K562 (cell line): ENCODE measurements at regions not wholly inside any gene's neighbourhood (a gene's known extent, or its start where the extent isn't known, plus 50 kb on each side); places are given as distances from the start of the nearest gene placed in this dataset.

ENCODE experiments used
- ATAC-seq: fragments of 200-7000 bp; cut with Tn5 transposase; 3 replicates; pipeline ENCODE4 v1.9.1; 2020; ENCODE audit warnings: moderate library complexity
- BruUV-seq: library from RNA; stranded (reverse); fragments of 400-500 nt; replicated peaks from 2 replicates; lab custom pipeline; 2021; lab: Mats Ljungman, UMichigan
- CTCF ChIA-PET: fragments of 300-600 bp; formaldehyde crosslinking; extraction: SDS; loops from one replicate; lab custom pipeline; 2021; ENCODE audit warnings: low intra/inter-chr PET ratio; lab: Yijun Ruan, JAX
- POLR2A ChIA-PET: fragments of 300-600, 350-650 bp; sonication (Branson Sonifier 250); formaldehyde crosslinking; extraction: SDS; loops from one replicate; lab custom pipeline; 2021; ENCODE audit warnings: antibody characterized with exemption, inconsistent platforms; lab: Yijun Ruan, JAX
- DNase-seq, 4 experiments: peaks; one replicate each; pipeline versions ENCODE4 v3.0.0 to v3.0.0-alpha.2; 2011 to 2018; ENCODE audit warnings: low spot score in 3 of 4, mixed read lengths in 3 of 4; ENCODE audit errors: extremely low read depth in 1 of 4
- FAIRE-seq: peaks from 2 replicates; lab custom pipeline; 2011; peaks lifted over from hg19 to GRCh38; lab: Jason Lieb, UNC
- H2AFZ ChIP-seq: 2 replicates; pipeline ENCODE4 v1.6.0; 2011; ENCODE audit warnings: low read depth, low read length, control low read depth, inconsistent platforms
- H3K27ac ChIP-seq: fragments of 200-600 bp; 3 replicates; pipeline ENCODE4 v1.8.0; 2011; ENCODE audit warnings: low read depth, mild to moderate bottlenecking, control low read depth, inconsistent platforms, low read length, moderate library complexity, mixed read lengths; ENCODE audit errors: extremely low read depth
- H3K27me3 ChIP-seq, 2 experiments: fragments of 300-600 bp in 1 of 2; 2 replicates in 1 of 2; 3 replicates in 1 of 2; pipeline versions ENCODE4 v1.6.0 to v1.8.0; 2011; ENCODE audit warnings: inconsistent platforms in 2 of 2, low read length in 2 of 2, mild to moderate bottlenecking in 1 of 2, mixed read lengths in 1 of 2, moderate library complexity in 1 of 2; ENCODE audit not compliant: control insufficient read depth in 2 of 2, insufficient read depth in 2 of 2
- H3K36me3 ChIP-seq: fragments of 300-600 bp; 3 replicates; pipeline ENCODE4 v1.8.0; 2011; ENCODE audit warnings: mild to moderate bottlenecking, low read length, inconsistent platforms; ENCODE audit not compliant: control insufficient read depth, insufficient read depth
- H3K4me1 ChIP-seq, 2 experiments: fragments of 200-600 bp in 1 of 2; replicated peaks in 1 of 2; 2 replicates in 1 of 2; 3 replicates in 1 of 2; pipeline versions ENCODE4 v1.5.1 to v1.8.0; 2011; ENCODE audit warnings: inconsistent platforms in 2 of 2, low read length in 2 of 2, mild to moderate bottlenecking in 1 of 2, mixed read lengths in 1 of 2, moderate library complexity in 1 of 2; ENCODE audit not compliant: control insufficient read depth in 2 of 2, insufficient read depth in 2 of 2
- H3K4me2 ChIP-seq: 2 replicates; pipeline ENCODE4 v1.6.1; 2011; ENCODE audit warnings: low read length, control low read depth, inconsistent platforms, mixed read lengths; ENCODE audit not compliant: insufficient read depth
- H3K4me3 ChIP-seq: fragments of 200-600 bp; sonication (generic), shearing (Covaris generic); 2 replicates; pipeline ENCODE4 v1.5.1; 2016; ENCODE audit warnings: control low read depth, inconsistent platforms
- H3K79me2 ChIP-seq: fragments of 200-600 bp; 3 replicates; pipeline ENCODE4 v1.8.0; 2011; ENCODE audit warnings: low read length, inconsistent platforms; ENCODE audit not compliant: control insufficient read depth, insufficient read depth
- H3K9ac ChIP-seq, 2 experiments: 2 replicates each; pipeline versions ENCODE4 v1.6.0 to v1.6.1; 2011; ENCODE audit warnings: low read depth in 2 of 2, low read length in 2 of 2, control low read depth in 1 of 2, inconsistent platforms in 1 of 2, mild to moderate bottlenecking in 1 of 2, mixed read lengths in 1 of 2; ENCODE audit not compliant: insufficient read depth in 1 of 2
- H3K9me1 ChIP-seq: one replicate; pipeline ENCODE4 v1.6.0; 2011; ENCODE audit warnings: inconsistent platforms, mild to moderate bottlenecking, low read length, moderate library complexity; ENCODE audit not compliant: control insufficient read depth, insufficient read depth
- H3K9me3 ChIP-seq: replicated peaks from 2 replicates; pipeline ENCODE4 v1.5.1; 2011; ENCODE audit warnings: low read depth, low read length, inconsistent platforms; ENCODE audit not compliant: control insufficient read depth, insufficient read depth
- H4K20me1 ChIP-seq: replicated peaks from 2 replicates; pipeline ENCODE4 v1.6.1; 2011; ENCODE audit warnings: low read length, inconsistent platforms, mixed read lengths; ENCODE audit not compliant: control insufficient read depth, insufficient read depth
- ATF1 ChIP-seq, 2 experiments: fragments of 450-650 bp in 1 of 2; IDR thresholded peaks; 2 replicates each; pipeline ENCODE4 v1.6.1; 2016; ENCODE audit warnings: missing compliant biosample characterization in 1 of 2, missing genetic modification characterization in 1 of 2
- ATF4 ChIP-seq: fragments of 450-650 bp; formaldehyde crosslinking; IDR thresholded peaks from 2 replicates; pipeline ENCODE4 v1.4.0; 2022; ENCODE audit warnings: mild to moderate bottlenecking, moderate library complexity
- CREB3L1 ChIP-seq: fragments of 450-650 bp; IDR thresholded peaks from 2 replicates; pipeline ENCODE4 v1.6.1; 2014; ENCODE audit warnings: low read depth, mild to moderate bottlenecking, moderate library complexity, borderline replicate concordance
- FOXA3 ChIP-seq, 2 experiments: fragments of 450-650 bp in 1 of 2; sonication (generic) in 1 of 2; formaldehyde crosslinking; IDR thresholded peaks in 1 of 2; conservative IDR thresholded peaks in 1 of 2; 2 replicates each; pipeline versions ENCODE4 v1.4.0 to v1.8.0; 2020 to 2022; ENCODE audit warnings: mild to moderate bottlenecking in 2 of 2, missing genetic modification reagents in 1 of 2
- JUND ChIP-seq, 2 experiments: IDR thresholded peaks; 2 replicates in 1 of 2; 3 replicates in 1 of 2; pipeline ENCODE4 v1.6.1; 2011; ENCODE audit warnings: borderline replicate concordance in 2 of 2, low read depth in 2 of 2, low read length in 2 of 2, improper control_type of control experiment in 1 of 2, missing biosample characterization in 1 of 2, missing genetic modification characterization in 1 of 2, missing genetic modification reagents in 1 of 2
- MTA2 ChIP-seq: fragments of 450-650 bp; IDR thresholded peaks from 2 replicates; pipeline ENCODE4 v1.6.1; 2016; ENCODE audit warnings: low read depth
- RBM14 ChIP-seq: fragments of 200-400 bp; formaldehyde crosslinking; IDR thresholded peaks from 2 replicates; pipeline ENCODE4 v1.6.1; 2018; ENCODE audit warnings: low read depth, mild to moderate bottlenecking, low read length, moderate library complexity, borderline replicate concordance; ENCODE audit not compliant: insufficient read depth
- SMAD4 ChIP-seq: fragments of 250-450 bp; sonication (Bioruptor Pico); conservative IDR thresholded peaks from 2 replicates; pipeline ENCODE4 v1.8.0; 2021; ENCODE audit warnings: inconsistent platforms, mild to moderate bottlenecking, moderate library complexity
- TFE3 ChIP-seq: fragments of 450-650 bp; formaldehyde crosslinking; IDR thresholded peaks from 2 replicates; pipeline ENCODE4 v1.4.0; 2020; ENCODE audit warnings: mild to moderate bottlenecking, mixed read lengths
- TRIM24 ChIP-seq, 2 experiments: fragments of 450-650 bp; IDR thresholded peaks; 2 replicates each; pipeline ENCODE4 v1.6.1; 2016
- XRCC3 ChIP-seq: fragments of 450-650 bp; IDR thresholded peaks from 2 replicates; pipeline ENCODE4 v1.6.1; 2017; ENCODE audit warnings: mild to moderate bottlenecking, moderate library complexity
- ZBTB49 ChIP-seq: sonication (generic); formaldehyde crosslinking; IDR thresholded peaks from 2 replicates; pipeline ENCODE4 v1.8.0; 2022; ENCODE audit warnings: missing genetic modification reagents, mild to moderate bottlenecking, borderline replicate concordance
- ZSCAN32 ChIP-seq: fragments of 450-650 bp; formaldehyde crosslinking; IDR thresholded peaks from 2 replicates; pipeline ENCODE4 v1.4.0; 2020; ENCODE audit warnings: mild to moderate bottlenecking, moderate library complexity
- WGBS: fragments of 100-300 bp; shearing (Covaris generic); methylation state at CpG from one replicate; pipeline ENCODE4 v1.1.6; 2016; ENCODE audit warnings: low coverage, mixed read lengths; ENCODE audit not compliant: insufficient coverage; ENCODE audit errors: missing lambda C conversion rate; 5-methylcytosine and 5-hydroxymethylcytosine counted together
- in situ Hi-C: fragments of 300-500 bp; cut with MboI; formaldehyde crosslinking; loops from 4 replicates; pipeline ENCODE4 v1.15.0; 2018; ENCODE audit warnings: inconsistent platforms, mixed read lengths
- intact Hi-C: fragments of 100-400 bp; cut with micrococcal nuclease; formaldehyde crosslinking; loops from 2 replicates; pipeline ENCODE4 v1.14.2; 2022

- Histone ChIP-seq H3K4me2 (no peak overlapping the region; the same call in 1 of the 2 replicates), H3K27me3 (no peaks in the 10 kb centered on the region), H3K9ac (no peak overlapping the region), H3K9me1 (no peaks in the 10 kb centered on the region), H3K4me3 (no peak overlapping the region), H3K4me1 (no peaks in the 10 kb centered on the region), H3K27ac (no peak overlapping the region), H4K20me1 (no peaks in the 10 kb centered on the region), H2AFZ (no peak overlapping the region), H3K36me3 (no peaks in the 10 kb centered on the region), H3K9me3 (no peaks in the 10 kb centered on the region), H3K79me2 (no peaks in the 10 kb centered on the region)
- ChIA-PET POLR2A (interaction anchor here (1.0 to 1.4 kb wide), 2 partner anchors 10 kb away, joined by 3 to 4 read pairs; no protein-coding TSS in a partner anchor), CTCF (no interaction called here)
- ATAC-seq: peak; percentile 51
- WGBS: 19% methylated on average over 2 of the region's 2 CpGs
- intact Hi-C loops: no loop called here
- in situ Hi-C loops: no loop called here
- FAIRE-seq: no peak
- no TSS peak for BruUV-seq
- no peak for DNase-seq
- TF ChIP-seq MTA2 (no peak), CREB3L1 (no peak), JUND (IDR thresholded peaks at IDR 0.05; ENCODE audit: borderline replicate concordance, low read depth, low read length) (0 out of 2 replicates have a peak, but pooled peaks have one; percentile 23), JUND (tag; IDR thresholded peaks at IDR 0.05; ENCODE audit: borderline replicate concordance, low read depth, low read length) (no peak), ATF1 (CRISPR knock-in tag; IDR thresholded peaks at IDR 0.05) (no peak), ATF1 (tag; IDR thresholded peaks at IDR 0.05) (0 out of 2 replicates have a peak, but pooled peaks have one; percentile 17), TRIM24 (IDR thresholded peaks at IDR 0.05) (peak in 1 of 2 experiments; percentile 34; a peak in 1 of 4 replicates), TFE3 (CRISPR knock-in tag) (peak; percentile 64), RBM14 (no peak), FOXA3 (CRISPR knock-in tag; conservative IDR thresholded peaks at IDR 0.05 in 1 of 2, IDR thresholded peaks at IDR 0.05 in 1 of 2) (no peak), XRCC3 (no peak), SMAD4 (peak; percentile 58; the same call in 1 of the 2 replicates), ZBTB49 (CRISPR knock-in tag) (no peak), ZSCAN32 (CRISPR knock-in tag) (peak; percentile 81), ATF4 (CRISPR knock-in tag) (peak; percentile 75)
Measured at GRCh38 chr2:58515827-58516573, 274.9 kb upstream of the FANCL start.
